Medulla oblongata (tissue), 1 donor: ENCODE measurements at regions not wholly inside any gene's neighbourhood (a gene's known extent, or its start where the extent isn't known, plus 50 kb on each side); places are given as distances from the start of the nearest gene placed in this dataset.
"Not testable (repeated sequence)": the region's sequence is repeated elsewhere in the genome, so short reads cannot be mapped to it uniquely, and the experiment has no call there.

Experiments used
- DNase-seq: peaks from one replicate; pipeline ENCODE4 v3.0.0-alpha.2; 2015; ENCODE audit errors: extremely low spot score

DNA sequence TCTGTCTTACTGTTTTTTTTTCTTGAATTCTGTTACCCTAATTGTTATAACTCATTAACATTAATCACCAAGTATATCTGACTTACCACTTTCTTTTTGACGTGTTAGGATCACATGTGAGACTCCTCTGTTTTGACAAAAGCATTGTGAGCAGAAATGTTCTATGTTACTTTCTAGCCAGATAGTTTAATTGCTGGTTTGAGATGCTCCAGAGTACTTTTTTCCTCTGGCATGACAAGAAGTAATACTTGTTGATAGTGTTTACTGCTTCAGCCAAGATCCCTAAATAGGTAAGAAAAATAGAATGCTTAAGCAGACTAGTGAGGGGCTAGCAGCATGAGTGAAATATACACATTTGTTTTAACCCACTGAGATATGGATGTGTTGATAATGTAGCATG, 303.9 kb upstream of the PABPC4L start:
- no peak for DNase-seq

- no peak for DNase-seq
These were observed 300.5 kb upstream of the PABPC4L start for GRCh38 chr4:134501973-134502643.

- not testable (repeated sequence) for DNase-seq
These were observed 299.9 kb upstream of the PABPC4L start for GRCh38 chr4:134501488-134501887.

GRCh38 chr4:134499074-134499473, 297.5 kb upstream of the PABPC4L start:
- DNase-seq: no peak

- DNase-seq: no peak
These were observed 289.3 kb upstream of the PABPC4L start for GRCh38 chr4:134490863-134491262.

GRCh38 chr4:134483514-134483913, 281.9 kb upstream of the PABPC4L start:
- DNase-seq: not testable (repeated sequence)

GRCh38 chr4:134471569-134471968, 270.0 kb upstream of the PABPC4L start:
- no peak for DNase-seq

GRCh38 chr4:134470544-134470943, 269.0 kb upstream of the PABPC4L start:
- peak; percentile 46 for DNase-seq

DNA sequence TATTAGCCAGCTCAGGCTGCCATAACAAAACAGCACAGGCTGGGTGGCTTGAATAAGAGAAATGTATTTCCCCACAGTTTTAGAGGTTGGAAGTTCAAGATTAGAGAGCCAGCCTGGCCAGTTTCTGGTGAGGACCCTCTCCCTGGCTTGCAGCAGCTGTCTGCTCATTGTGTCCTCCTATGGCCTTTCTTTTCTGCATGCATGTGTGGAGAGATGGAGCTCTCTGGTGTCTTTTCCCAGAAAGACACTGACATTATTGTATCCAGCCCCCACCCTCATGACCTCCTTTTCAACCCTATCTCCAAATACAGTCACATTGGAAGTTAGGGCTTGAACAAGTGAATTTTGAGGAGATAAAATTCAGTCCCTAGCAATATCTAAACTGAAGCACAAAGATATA, 263.8 kb upstream of the PABPC4L start:
- DNase-seq: peak; percentile 47

- peak; percentile 12 for DNase-seq
These were observed 262.2 kb upstream of the PABPC4L start for GRCh38 chr4:134463771-134464170.

DNA sequence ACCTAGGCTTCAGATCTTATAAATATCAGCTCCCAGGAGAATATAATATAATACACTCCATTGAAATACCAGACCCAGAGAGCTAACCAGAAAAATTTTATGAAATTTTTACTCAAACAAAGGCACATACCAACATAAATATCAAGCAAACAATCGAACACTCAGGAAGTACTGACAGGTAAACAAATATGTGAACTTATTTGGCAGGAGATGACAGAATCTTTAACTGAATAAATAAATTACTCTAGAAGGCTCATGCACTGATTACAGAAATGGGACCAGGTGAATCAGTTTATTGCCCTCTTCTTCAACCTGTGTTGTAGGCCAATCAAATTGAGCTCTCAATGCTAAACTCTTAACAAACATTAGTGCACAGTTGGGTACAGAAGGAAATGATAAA, 225.2 kb upstream of the PABPC4L start:
- DNase-seq: no peak

DNA sequence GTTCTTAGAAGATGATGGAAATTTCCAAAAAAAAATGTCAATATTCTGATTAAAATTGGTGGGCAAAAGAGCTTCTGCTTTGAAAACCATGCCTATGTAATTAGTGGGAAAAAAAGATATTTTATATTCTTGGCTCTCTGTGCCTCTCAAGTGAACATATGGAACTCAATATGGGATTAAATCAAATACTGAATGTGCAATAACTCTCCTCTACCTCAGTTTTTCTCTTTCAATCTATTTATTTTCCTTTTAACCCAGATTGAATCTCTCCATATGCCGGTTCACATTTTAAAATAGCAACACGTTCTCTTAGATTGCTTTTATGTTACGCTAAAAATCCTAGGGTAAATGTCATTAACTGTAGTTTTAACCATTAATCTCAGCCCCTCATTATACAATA, 224.2 kb upstream of the PABPC4L start:
- DNase-seq: no peak

DNA sequence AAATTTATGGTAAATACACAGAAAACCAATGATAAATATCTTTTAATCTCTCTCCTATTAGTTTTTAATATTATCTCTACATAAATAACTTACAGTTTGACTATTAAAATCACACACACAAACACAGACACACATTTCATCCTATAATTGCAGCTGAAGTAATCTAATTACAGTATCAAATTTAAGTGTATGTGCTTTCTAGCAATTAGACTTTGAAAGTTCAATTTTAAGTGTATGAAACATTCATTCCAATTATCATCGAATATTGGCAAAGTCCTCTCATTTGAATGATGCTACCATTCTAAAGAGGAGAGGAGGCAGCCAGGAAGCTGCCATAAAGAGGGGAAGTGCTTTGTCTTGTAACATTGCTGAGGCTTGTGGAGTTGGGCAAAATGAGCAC, 221.2 kb upstream of the PABPC4L start:
- no peak for DNase-seq

DNA sequence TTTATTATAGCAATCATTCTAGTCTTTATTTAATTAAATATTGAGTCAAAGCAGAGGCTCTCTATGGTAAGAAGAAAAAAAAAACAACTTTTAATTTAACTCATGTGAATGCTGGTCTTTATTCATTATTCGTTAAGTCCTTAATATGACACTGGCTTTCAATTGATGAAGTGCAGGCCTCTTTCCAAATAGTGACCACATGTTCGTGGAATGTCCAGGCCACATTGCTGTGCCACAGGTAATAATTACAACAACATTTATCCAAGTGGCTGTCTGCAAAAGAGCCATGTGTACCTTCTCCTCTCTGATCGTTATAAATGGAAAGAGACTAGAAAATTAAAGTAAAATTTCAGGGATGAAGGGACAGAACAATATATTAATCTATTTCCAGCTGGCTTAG, 220.1 kb upstream of the PABPC4L start:
- DNase-seq: no peak

DNA sequence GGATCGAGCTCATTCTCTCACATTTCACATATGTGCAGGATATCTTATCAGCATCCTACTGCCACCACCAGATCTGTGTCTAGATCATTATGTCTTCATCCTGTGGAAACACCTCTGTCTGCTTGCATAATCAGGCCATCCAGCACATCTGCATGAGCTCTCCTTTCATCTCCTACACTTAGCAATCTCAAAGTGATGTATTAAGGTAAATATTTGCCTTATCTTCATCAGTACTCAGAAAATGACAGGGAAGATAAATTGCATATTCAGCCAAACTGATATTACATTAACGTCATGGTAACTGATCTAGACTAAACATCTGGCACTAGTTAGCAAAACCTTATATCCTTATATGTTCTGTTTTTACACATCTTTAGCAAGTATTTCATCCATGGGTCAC, 207.3 kb upstream of the PABPC4L start:
- DNase-seq: no peak

DNA sequence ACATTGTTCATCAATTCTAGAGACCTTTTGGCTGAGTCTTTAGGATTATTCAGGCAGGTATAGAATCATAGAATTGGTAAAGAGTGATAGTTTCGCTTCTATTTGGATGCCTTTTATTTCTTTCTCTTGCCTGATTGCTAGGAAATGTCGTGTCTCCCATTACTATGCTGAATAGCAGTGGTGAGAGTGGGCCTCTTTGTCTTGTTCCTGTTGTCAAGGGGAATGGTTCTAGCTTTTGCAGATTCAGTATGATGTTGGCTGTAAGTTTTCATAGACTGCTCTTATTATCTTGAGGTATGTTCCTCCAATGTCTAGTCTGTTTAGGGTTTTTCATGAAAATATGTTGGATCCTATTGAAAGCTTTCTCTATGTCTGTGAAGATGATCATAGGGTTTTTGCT, 200.2 kb upstream of the PABPC4L start:
- DNase-seq: no peak

GRCh38 chr4:134393592-134393991, 192.0 kb upstream of the PABPC4L start:
- no peak for DNase-seq

- no peak for DNase-seq
These were observed 188.7 kb upstream of the PABPC4L start for GRCh38 chr4:134390319-134390718.

GRCh38 chr4:134388351-134388750, 186.8 kb upstream of the PABPC4L start:
- no peak for DNase-seq

DNA sequence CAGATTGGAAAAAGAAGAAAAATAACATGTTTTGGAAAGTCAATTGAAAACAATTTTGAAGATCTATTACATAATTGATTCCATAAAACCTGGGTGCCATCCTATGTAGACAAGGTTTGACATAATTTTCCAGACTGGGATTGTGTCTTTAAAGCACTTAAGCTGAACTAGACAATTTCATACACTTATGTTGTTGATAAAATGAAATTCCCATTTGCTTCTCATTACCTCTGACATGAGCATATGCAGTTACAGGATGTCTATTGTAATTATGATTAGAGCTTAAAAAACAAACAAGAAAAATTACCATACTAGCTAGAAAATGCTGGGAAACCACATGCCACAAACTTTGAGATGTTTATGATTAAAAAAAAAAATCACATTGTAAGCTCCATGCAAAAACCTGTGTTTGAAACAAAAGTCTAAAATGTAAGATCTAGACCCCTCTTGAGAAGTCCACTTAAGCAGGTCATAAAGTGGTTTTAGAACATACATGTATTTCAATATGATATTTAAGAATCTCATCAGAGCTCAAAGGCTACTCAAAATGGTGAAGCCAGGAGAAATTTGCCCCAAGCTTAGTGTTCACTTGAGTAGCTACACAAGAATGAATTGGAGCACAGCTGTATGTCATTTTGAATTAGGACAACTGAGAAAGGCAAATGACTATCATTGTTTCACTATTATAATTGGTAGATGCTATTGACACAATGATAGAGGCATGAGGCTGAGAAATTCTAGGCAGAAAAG, 181.1 kb upstream of the PABPC4L start:
- DNase-seq: no peak

- DNase-seq: no peak
These were observed 174.2 kb upstream of the PABPC4L start for GRCh38 chr4:134375775-134376174.

DNA sequence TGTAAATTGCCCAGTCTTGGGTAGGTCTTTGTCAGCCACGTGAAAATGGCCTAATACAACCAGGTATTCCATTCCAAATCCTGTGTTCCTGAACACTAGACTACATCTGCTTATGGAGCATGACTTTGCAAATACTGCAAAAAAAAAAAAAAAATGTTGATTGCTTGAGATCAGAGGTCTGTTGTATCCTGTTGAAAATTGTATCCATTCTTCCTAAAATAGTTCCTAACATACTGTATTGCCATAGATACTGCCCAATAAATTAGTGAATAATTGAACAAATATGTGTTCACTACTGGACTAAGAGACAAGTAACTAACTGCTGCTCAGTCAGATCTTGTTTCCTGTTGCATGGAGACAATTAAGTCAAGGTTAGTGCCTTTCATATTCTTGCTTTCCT, 164.3 kb upstream of the PABPC4L start:
- DNase-seq: no peak

DNA sequence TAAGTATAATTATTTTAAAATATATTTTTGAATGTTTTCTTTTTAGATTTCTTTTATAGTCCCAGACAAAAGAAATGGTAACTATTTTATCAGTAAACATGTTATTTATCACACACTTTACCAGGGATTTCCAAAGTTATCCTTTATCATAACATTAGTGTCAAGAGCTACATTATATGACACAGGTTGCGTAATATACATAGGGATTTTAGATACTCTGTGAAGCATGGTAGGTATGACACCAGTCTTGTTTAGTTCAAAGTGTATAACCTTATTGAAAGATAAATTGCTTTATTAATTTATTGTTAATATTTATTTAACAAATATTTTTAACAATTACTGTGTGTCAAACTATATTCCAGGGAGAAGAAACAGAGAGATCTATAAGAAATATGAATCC, 163.3 kb upstream of the PABPC4L start:
- DNase-seq: no peak

DNA sequence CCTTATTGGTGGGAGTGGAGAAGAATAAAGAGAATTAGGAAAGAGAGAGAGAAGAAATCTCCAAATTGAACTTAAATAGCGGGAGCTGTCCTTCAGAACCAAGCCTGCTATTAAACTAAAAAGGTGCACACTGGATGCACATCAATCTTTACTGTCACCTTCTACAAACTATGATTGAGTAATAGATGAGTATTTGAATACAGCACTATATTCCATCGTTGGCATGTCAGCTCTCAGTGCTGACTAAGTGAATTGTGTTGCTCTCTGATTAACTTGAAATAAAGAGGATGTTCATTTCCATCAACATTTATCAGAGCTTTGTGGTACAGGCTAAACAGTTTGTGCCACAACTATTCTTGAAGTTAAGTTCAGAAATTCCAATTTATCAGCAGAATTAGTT, 143.7 kb upstream of the PABPC4L start:
- no peak for DNase-seq
